NB4 (cell line): ENCODE measurements at regions not wholly inside any gene's neighbourhood (a gene's known extent, or its start where the extent isn't known, plus 50 kb on each side); places are given as distances from the start of the nearest gene placed in this dataset.

ENCODE experiments used
- DNase-seq: peaks from one replicate; pipeline ENCODE4 v3.0.0; 2010; ENCODE audit warnings: low read depth
- H3K4me3 ChIP-seq: one replicate; pipeline ENCODE4 v1.5.1; 2011; ENCODE audit warnings: mild to moderate bottlenecking, low read depth, low read length, moderate library complexity
- MYC ChIP-seq: IDR thresholded peaks from 2 replicates; pipeline ENCODE4 v1.6.1; 2011; ENCODE audit warnings: low read depth, low read length
- POLR2A ChIP-seq: IDR thresholded peaks from 2 replicates; pipeline ENCODE4 v1.6.1; 2011; ENCODE audit warnings: mild to moderate bottlenecking; ENCODE audit not compliant: insufficient read length; ENCODE audit errors: extremely low read depth
- TF ChIP-seq, protein P1 (sequence below): IDR thresholded peaks from 2 replicates; pipeline ENCODE4 v1.6.1; 2011; ENCODE audit warnings: low read depth, low read length
- TF ChIP-seq, protein P2 (sequence below): IDR thresholded peaks from one replicate; pipeline ENCODE4 v1.5.1; 2012; ENCODE audit warnings: low read depth, low read length

DNA sequence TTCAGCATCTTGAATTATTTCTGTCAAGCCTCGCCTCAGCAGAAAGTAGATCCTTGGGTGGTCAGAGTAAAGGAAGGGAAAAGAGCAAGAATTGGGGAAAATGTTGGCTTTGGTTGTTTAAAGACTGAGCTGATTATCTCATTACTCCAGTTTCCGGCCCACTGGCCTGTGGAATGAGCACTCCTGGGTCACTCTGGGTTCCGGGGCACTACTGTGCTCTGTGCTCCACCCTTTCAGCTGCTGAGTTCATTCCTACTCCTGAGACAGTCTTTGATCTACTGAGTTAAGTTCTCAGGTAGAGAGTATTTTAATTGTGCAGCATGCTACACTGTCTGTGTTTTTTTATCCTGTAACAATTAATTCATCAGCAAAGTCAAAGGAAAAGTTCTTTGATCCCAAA, 427.7 kb downstream of the CDH2 start:
- DNase-seq, result no peak
- no peak overlapping the region for H3K4me3 ChIP-seq
- TF ChIP-seq MYC (no peak), POLR2A (no peak)
- TF ChIP-seq, protein P1, sequence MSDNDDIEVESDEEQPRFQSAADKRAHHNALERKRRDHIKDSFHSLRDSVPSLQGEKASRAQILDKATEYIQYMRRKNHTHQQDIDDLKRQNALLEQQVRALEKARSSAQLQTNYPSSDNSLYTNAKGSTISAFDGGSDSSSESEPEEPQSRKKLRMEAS, result no peak
- TF ChIP-seq, protein P2, sequence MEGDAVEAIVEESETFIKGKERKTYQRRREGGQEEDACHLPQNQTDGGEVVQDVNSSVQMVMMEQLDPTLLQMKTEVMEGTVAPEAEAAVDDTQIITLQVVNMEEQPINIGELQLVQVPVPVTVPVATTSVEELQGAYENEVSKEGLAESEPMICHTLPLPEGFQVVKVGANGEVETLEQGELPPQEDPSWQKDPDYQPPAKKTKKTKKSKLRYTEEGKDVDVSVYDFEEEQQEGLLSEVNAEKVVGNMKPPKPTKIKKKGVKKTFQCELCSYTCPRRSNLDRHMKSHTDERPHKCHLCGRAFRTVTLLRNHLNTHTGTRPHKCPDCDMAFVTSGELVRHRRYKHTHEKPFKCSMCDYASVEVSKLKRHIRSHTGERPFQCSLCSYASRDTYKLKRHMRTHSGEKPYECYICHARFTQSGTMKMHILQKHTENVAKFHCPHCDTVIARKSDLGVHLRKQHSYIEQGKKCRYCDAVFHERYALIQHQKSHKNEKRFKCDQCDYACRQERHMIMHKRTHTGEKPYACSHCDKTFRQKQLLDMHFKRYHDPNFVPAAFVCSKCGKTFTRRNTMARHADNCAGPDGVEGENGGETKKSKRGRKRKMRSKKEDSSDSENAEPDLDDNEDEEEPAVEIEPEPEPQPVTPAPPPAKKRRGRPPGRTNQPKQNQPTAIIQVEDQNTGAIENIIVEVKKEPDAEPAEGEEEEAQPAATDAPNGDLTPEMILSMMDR, result no peak

DNA sequence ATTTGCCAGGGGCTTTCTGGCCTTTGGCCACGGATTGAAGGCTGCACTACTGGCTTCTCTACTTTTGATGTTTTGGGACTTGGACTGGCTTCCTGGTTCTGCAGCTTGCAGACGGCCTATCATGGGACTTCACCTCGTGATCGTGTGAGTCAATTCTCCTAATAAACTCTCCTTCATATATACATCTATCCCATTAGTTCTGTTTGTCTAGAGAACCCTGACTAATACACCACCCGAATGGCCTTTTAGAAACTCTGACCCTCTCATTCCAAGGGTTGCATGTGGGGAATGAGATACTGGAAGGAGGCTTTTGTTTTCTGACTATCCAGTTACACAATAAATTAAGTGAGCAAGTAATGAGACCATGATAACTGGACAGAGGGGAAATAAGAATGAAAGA, 430.7 kb downstream of the CDH2 start:
- no peak for DNase-seq
- TF ChIP-seq POLR2A, result no peak
- TF ChIP-seq, protein P1, result no peak
- TF ChIP-seq, protein P2, result no peak
- TF ChIP-seq MYC, result no peak

DNA sequence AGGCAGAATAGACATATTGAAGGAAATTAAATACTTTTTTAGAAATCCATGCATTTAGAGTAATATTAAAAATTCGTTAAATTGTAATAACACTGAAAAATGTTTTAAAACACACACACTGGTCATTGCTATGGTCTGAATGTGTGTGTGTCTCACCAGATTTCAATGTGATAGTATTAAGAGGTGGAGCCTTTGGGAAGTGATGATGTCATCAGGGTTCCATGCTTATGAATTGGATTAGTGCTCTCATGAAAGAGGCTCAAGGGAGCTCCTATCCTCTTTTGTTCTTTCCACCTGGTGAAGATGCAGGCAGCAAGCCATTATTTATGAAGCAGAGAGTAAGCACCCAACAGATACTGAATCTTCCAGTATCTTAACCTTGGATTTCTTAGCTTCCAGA, 441.8 kb downstream of the CDH2 start:
- H3K4me3 ChIP-seq, result no peak overlapping the region
- DNase-seq, result no peak
- no peak for TF ChIP-seq POLR2A
- no peak for TF ChIP-seq MYC
- TF ChIP-seq, protein P2, result no peak
- TF ChIP-seq, protein P1, result no peak

More for the DNA sequence above, 430.7 kb downstream of the CDH2 start:
- no peak overlapping the region for H3K4me3 ChIP-seq

DNA sequence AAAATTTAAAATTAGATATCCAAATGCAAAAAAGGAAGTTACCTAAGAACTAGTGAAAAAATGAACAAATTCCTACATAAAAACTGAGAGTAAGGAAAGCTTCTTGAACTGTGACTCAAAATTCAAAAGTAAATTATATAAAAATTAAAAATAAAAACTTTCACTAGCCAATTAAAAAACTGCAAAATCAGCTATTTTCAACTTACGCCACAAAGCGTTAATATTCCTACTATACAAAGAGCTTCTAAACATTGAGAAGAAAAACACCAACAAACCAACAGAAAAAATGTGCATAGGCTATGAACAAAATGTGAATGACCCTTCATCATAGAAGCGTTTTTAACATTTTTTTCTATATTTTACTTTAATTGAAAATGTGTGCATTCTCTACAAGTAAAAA, 445.7 kb downstream of the CDH2 start:
- no peak overlapping the region for H3K4me3 ChIP-seq
- TF ChIP-seq, protein P1, result no peak
- TF ChIP-seq POLR2A, result no peak
- TF ChIP-seq, protein P2, result no peak
- no peak for TF ChIP-seq MYC
- DNase-seq, result no peak

DNA sequence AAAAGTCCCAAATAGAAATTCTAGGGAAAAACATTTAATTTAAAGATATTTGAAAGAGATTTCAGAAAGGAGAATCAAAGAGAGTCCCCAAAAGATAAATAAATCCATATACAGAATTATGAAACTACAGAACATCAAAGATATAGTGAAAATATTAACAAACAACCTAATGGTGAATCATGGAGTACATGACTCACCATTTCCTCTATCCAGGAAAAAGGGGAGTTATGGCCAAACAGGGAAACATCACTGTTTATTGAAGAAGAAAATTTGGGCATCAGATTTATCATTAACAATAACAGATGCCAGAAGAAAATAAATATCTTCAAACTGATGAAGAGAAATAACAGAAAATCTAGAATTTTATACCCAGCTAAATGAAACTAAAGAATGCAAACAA, 448.3 kb downstream of the CDH2 start:
- TF ChIP-seq, protein P1, result no peak
- TF ChIP-seq POLR2A, result no peak
- no peak overlapping the region for H3K4me3 ChIP-seq
- no peak for DNase-seq

DNA sequence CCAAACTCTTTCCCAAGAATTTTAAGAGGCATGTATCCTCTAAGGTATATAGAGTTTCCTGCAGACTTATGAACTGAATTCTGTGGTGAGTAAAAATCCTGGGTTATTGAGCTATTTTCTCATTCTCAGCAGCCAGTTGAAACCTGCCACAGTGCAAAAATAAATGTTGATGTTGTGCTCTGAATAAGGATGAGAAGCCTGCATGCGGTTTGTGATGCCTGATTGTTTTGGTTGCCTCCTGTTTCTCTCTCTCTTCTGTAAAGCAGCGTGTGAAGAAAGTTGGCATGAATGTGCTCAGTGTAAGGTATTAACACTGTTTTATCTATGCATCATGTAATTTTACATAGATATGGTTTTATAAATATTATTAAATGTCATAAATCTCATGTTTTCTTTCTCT, 452.6 kb downstream of the CDH2 start:
- TF ChIP-seq, protein P1, result no peak
- TF ChIP-seq, protein P2, result no peak
- TF ChIP-seq POLR2A (no peak), MYC (no peak)
- no peak for DNase-seq
- no peak overlapping the region for H3K4me3 ChIP-seq

DNA sequence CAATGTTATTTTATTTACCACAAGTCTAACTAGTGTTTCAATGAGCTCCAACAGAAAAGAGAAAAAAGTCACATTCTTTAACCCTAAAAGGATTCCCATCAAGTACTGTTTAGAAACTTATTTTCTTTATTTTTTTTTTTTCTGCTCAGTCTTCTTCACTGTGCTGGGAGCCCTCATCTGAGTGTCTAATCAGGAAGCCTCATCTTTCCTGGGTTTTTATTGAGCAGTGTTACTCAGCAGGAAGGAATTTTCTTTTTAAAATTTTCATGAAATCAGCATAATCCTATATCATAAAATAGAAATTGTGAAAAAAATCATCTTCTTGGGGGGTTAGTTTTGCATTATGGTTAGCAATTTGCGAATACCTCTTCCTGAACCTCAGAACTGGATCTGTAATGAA, 453.8 kb downstream of the CDH2 start:
- no peak overlapping the region for H3K4me3 ChIP-seq
- TF ChIP-seq POLR2A (no peak), MYC (no peak)
- TF ChIP-seq, protein P2, result no peak
- TF ChIP-seq, protein P1, result no peak
- no peak for DNase-seq
